ENCODE measurements at regions not wholly inside any gene's neighbourhood (a gene's known extent, or its start where the extent isn't known, plus 50 kb on each side); places are given as distances from the start of the nearest gene placed in this dataset.
"Not testable (repeated sequence)": the region's sequence is repeated elsewhere in the genome, so short reads cannot be mapped to it uniquely, and the experiment has no call there.

- DNase-seq (ENCODE audit: low spot score): no peak
Measured at GRCh38 chr4:117664706-117665444, 369.4 kb upstream of the NDST3 start.

GRCh38 chr4:117676153-117676552 lies 358.1 kb upstream of the NDST3 start:
- DNase-seq (ENCODE audit: low spot score): no peak

- DNase-seq (ENCODE audit: low spot score): no peak
Measured at GRCh38 chr4:117678861-117679260, 355.4 kb upstream of the NDST3 start.

DNA sequence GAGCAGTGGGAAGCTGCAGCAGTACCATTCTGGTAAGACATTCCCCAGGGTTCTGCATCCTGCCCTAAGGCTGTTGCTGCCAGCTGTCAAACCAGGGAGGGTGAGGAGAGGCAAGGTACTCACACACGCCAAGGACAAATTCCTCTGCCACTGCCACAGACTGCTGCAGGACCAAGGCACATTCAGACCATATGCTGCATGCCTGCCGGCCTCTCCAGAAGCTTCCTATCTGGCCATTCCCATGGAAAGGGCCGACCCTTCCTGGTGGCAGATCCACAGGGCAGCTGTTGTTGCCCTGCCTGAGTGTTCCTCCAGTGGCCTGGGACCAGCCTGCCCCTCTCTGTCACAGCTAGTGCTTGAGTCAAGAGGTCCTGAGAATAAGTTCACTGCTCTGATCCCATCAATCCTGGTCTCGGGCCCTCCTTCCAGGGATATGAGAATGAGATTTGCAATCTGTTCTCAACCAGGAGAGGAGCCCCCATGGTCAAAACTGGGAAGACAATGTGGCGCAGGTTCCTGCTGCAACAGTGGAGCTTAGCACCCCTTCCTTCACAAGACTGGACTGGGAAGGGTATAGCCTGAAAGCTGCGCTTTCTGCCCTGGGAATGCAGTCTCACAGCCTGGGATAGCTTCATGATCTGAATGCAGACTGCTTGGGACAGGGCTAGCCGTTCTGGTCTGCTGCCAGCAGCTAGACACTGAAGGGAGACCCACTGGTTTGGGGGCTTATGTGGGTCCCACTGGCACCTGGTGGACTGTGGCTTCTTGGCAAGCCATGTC lies 342.5 kb upstream of the NDST3 start:
- peak; percentile 74 for DNase-seq (ENCODE audit: low spot score)

DNA sequence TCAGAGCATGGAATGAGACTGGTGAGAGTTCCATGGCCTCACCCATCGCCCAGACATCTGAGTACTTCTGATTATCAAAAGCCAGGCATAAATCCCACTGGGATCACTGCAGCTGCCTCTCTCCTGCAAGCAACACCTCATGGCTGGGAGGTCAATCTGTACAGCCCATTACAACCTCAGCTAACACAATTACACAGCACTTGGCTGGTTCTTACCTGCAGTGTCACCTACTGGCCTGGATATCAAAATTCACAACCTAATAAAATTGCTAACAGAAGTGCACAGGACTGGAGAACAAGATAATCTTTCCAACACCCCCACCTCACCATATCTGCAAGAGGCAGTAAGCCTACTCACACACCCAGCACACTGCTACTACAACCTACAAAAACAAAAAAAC lies 341.7 kb upstream of the NDST3 start:
- no peak for DNase-seq (ENCODE audit: low spot score)

GRCh38 chr4:117699595-117699994 lies 334.7 kb upstream of the NDST3 start:
- DNase-seq (ENCODE audit: low spot score): no peak

- no peak for DNase-seq (ENCODE audit: low spot score)
Measured at GRCh38 chr4:117700111-117700892, 334.0 kb upstream of the NDST3 start.

DNA sequence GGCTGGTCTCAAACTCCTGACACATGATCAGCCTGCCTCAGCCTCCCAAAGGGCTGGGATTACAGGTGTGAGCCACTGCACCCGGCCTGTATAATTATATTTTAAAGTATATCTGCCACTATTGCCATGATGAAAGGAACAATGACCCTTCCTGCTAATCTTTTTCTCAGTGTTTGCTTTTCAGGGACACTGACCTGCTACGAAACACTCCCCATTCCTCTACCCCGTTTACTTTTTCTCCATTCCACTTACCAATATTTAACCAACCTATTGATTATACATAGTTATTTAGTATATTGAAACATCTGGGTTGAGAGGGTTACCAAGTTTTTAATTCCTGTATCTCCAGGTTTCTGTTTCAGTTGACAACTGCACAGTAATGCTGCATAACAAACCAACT lies 331.9 kb upstream of the NDST3 start:
- no peak for DNase-seq (ENCODE audit: low spot score)

DNA sequence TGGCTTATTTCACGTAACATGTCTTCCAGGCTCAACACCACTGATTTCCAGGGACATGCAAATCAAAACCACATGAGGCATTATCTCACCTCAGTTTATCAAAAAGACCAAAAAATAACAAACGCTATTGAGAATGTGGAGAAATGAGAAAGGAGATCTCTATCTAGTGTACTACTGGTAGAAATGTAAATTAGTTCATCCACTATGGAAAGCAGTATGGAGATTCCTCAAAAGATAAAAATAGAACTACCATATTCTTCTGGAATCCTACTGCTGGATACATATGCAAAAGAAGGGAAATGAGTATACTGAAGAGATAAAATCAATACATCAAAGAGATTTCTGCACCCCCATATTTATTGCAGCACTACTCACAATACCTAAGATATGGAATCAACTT lies 329.6 kb upstream of the NDST3 start:
- DNase-seq (ENCODE audit: low spot score): no peak

- no peak for DNase-seq (ENCODE audit: low spot score)
Measured at GRCh38 chr4:117740736-117741135, 293.6 kb upstream of the NDST3 start.

GRCh38 chr4:117745379-117745778 lies 288.9 kb upstream of the NDST3 start:
- not testable (repeated sequence) for DNase-seq (ENCODE audit: low spot score)

- DNase-seq (ENCODE audit: low spot score): no peak
Measured at GRCh38 chr4:117755438-117755837, 278.8 kb upstream of the NDST3 start.

GRCh38 chr4:117768610-117769009 lies 265.7 kb upstream of the NDST3 start:
- no peak for DNase-seq (ENCODE audit: low spot score)

GRCh38 chr4:117770269-117771102 lies 263.8 kb upstream of the NDST3 start:
- DNase-seq (ENCODE audit: low spot score): no peak

DNA sequence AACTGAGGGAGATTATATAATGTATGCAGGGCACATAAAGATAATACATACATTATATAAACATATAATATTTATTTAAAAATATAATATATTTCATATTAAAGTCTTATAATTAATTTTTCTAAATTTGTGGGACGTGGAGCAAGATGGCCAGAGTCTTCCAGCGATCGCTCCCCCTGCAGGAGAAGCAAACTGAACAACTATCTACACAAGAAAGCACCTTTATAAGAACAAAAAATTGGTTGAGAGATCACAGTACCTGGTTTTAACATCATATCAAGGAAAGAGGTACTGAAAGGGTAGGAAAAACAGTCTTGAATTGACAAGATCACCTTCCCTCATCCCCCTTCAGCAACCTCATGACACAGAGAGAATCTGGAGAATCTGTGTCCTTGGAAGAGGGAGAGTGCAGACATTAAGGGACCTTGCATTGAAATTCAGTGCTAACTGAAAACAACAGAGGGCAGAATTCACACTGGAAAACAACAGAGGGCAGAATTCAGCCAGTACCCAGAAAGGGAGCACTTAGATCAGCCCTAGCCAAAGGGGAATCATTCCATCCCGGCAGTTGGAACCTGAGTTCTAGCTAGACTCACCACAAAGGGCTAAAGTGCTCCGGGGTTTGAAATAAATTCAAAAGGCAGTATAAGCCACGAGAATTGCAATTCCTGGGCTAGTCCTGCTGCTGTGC lies 262.5 kb upstream of the NDST3 start:
- DNase-seq (ENCODE audit: low spot score): no peak

DNA sequence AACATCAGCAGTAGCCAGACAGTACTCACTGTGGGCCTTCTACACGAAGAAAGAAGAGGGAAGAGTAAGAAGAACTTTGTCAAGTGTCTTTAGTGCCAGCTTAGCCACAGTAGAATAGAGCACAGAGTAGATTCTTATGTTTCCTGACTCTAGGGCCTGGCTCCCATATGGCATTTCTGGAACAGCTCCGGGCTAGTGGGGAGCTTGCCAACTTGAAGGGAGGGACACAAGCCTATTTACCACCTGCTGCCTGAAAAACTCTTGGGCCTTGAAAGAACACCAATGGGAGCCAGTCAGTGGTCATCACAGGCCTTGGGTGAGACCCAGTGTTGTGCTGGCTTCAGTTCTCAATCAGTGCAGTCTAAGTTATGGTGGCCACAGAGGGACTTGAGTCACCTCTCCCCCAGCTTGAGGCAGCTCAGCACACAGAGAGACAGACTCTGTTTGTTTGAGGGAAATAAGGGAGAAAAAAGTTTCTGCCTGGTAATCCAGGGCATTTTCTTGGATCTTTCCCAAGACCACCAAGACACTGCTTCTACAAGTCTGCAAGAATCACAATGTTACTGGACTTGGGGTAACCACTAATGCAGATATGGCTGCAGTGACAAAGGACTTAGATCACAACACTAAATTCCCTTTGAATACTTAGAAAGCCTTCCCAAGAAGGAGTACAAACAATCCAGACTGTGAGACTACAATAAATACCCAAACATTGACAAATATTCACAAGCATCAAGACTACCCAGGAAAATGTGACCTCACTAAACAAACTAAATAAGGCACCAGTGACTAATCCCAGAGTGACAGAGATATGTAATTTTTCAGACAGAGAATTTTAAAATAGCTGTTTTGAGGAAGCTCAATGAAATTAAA lies 261.0 kb upstream of the NDST3 start:
- no peak for DNase-seq (ENCODE audit: low spot score)

GRCh38 chr4:117777721-117778120 lies 256.6 kb upstream of the NDST3 start:
- no peak for DNase-seq (ENCODE audit: low spot score)

GRCh38 chr4:117783716-117784115 lies 250.6 kb upstream of the NDST3 start:
- no peak for DNase-seq (ENCODE audit: low spot score)

DNA sequence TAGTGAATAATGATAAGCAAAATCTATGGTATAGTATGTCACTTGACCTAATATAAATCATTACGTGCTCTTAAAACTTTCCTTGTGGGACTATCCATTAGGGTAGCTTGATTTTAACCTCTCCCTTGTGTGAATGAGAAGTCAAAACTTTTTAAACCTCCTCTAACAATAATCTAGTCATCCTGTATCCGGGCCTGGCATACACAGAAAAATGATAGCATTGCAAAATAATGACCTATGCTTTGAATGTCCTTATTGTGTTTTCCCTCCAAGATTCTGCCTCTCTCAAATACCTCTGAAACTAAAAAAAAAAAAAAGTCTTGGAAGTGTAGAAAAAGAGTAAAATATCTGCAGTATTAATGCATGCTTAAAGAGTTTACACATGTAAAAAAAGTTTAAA lies 250.0 kb upstream of the NDST3 start:
- DNase-seq (ENCODE audit: low spot score): no peak

DNA sequence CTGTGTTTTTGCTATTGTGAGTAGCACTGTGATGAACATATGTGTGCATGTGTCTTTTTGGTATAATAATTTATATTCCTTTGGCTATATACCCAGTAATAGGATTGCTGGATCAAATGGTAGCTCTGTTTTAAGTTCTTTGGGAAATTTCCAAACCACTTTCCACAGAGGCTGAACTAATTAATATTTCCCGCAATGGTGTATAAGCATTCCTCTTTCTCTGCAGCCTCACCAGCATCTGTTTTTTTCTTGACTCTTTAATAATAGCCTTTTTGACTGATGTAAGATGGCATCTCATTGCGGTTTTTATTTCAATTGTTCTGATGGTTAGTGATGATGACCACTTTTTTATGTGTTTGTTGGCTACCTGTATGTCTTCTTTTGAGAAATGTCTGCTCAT lies 247.7 kb upstream of the NDST3 start:
- no peak for DNase-seq (ENCODE audit: low spot score)
